Suprapubic skin (tissue), 3 donors: ENCODE measurements at regions not wholly inside any gene's neighbourhood (a gene's known extent, or its start where the extent isn't known, plus 50 kb on each side); places are given as distances from the start of the nearest gene placed in this dataset.

Experiments used
- CTCF ChIP-seq, 2 donors: fragments of 200-600 bp in 1 of 2; fragments of 450-650 bp in 1 of 2; sonication (generic) in 1 of 2; IDR thresholded peaks; one replicate each; pipeline ENCODE4 v1.5.1; 2016 to 2019; ENCODE audit warnings: antibody characterized with exemption in 2 of 2, mild to moderate bottlenecking in 1 of 2, moderate library complexity in 1 of 2
- POLR2AphosphoS5 ChIP-seq, 3 donors: sonication (generic); formaldehyde crosslinking; IDR thresholded peaks; one replicate each; pipeline ENCODE4 v1.6.1; 2017; ENCODE audit warnings: antibody characterized with exemption in 3 of 3

DNA sequence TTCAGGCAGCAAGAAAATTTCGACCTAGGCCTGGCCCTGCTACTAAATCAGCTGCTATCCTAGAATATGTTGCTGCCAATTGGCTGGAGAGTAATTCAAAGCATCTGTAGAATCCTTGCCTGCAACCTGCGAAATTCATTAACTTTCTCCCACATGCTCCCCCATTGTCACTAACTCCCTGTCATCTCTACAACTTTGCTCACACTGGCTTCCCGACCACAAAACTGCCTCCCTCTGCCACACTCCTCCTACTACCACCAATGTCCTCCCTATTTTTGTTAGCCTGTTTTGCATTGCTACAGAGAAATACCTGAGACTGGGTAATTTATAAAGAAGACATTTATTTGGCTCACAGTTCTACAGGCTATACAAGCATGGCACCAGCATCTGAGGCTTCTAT, 570.6 kb downstream of the INSC start:
- TF ChIP-seq CTCF (IDR thresholded peaks at IDR 0.05) (no peak), POLR2AphosphoS5 (IDR thresholded peaks at IDR 0.05) (no peak)
